ENCODE measurements at regions not wholly inside any gene's neighbourhood (a gene's known extent, or its start where the extent isn't known, plus 50 kb on each side); places are given as distances from the start of the nearest gene placed in this dataset.

DNA sequence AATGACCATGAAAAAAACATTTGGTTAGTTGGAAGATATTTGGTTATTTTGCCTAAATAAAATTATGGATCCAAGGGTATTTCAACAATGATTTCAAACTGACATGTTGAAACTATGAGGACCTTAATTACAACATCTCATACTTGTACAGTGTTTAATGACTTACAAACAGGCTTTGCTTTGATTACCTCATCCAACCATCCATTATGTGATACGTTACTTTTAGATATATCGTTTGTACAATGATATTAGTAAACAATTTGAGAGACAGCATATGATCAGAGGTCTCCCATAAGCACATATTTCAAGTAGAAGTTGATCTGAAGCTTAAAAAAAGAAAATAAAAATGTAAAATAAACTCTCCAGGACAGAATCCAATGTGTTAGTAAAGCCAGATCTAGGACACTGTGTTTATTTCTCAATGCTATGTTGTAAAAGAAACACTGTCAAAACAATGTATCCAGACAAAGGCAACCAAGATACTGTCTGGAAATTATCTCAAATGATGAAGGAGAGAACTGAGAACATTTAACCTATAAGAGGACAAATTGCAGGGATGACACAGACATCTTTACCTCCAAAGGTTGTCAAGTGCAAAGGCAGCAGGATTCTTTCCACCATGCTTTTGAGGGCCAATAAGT is 116.0 kb upstream of the TARS1 start:
- no peaks in the 10 kb centered on the region for H3K4me1 ChIP-seq
- no peak for DNase-seq
- no peaks in the 10 kb centered on the region for H3K27me3 ChIP-seq
- TF ChIP-seq, protein P1, sequence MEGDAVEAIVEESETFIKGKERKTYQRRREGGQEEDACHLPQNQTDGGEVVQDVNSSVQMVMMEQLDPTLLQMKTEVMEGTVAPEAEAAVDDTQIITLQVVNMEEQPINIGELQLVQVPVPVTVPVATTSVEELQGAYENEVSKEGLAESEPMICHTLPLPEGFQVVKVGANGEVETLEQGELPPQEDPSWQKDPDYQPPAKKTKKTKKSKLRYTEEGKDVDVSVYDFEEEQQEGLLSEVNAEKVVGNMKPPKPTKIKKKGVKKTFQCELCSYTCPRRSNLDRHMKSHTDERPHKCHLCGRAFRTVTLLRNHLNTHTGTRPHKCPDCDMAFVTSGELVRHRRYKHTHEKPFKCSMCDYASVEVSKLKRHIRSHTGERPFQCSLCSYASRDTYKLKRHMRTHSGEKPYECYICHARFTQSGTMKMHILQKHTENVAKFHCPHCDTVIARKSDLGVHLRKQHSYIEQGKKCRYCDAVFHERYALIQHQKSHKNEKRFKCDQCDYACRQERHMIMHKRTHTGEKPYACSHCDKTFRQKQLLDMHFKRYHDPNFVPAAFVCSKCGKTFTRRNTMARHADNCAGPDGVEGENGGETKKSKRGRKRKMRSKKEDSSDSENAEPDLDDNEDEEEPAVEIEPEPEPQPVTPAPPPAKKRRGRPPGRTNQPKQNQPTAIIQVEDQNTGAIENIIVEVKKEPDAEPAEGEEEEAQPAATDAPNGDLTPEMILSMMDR (IDR thresholded peaks at IDR 0.05; ENCODE audit: low read depth, low read length) = no peak
- no peaks in the 10 kb centered on the region for H3K36me3 ChIP-seq
- H3K4me3 ChIP-seq (ENCODE audit: low read depth, low read length) = no peak overlapping the region
- H3K9me3 ChIP-seq = no peaks in the 10 kb centered on the region

DNA sequence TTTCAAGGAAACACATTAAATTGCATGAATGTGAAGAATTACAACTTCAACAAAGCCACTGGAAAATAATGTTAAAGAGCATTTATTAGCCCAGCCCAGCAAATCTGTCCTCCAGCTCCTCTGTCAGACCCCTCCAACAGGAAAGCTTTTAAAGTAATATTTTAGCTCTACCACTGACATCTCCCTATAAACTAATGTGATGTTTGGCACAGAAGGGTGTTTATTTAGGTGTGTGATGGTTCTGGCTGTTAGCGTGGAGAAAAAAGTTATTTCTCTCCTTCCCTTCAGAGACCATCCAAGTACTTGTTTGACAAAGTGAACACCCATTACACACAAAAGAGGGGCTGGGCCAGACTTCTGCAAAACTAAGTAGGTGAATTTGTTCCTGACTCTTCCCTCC is 111.9 kb upstream of the TARS1 start:
- Histone ChIP-seq H3K27me3 (no peaks in the 10 kb centered on the region), H3K4me3 (ENCODE audit: low read depth, low read length) (no peak overlapping the region), H3K9me3 (no peaks in the 10 kb centered on the region), H3K4me1 (no peaks in the 10 kb centered on the region), H3K36me3 (no peaks in the 10 kb centered on the region)
- no peak for DNase-seq
- TF ChIP-seq, protein P1 (IDR thresholded peaks at IDR 0.05; ENCODE audit: low read depth, low read length) = no peak

DNA sequence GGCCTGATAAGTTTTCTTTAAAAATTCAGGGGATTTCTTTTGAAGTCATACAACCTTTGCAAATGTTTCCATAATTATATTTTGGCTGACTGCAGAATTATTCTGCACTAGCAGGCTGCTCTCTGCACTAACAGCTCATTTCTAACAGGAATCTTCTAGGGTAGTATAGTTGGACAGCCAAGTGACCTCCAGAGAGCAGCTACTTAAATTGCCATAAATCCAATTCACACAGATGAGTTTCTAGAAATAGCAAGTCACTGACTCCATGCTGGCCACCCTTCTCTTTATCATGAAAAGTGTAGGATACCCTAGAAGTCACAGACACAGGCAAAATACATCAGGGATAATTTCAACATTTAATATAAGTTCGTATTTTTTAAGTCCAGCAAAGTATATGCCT is 110.9 kb upstream of the TARS1 start:
- Histone ChIP-seq H3K4me3 (ENCODE audit: low read depth, low read length) (no peak overlapping the region), H3K9me3 (no peaks in the 10 kb centered on the region), H3K4me1 (no peaks in the 10 kb centered on the region), H3K36me3 (no peaks in the 10 kb centered on the region), H3K27me3 (no peaks in the 10 kb centered on the region)
- DNase-seq = no peak
- TF ChIP-seq, protein P1 (IDR thresholded peaks at IDR 0.05; ENCODE audit: low read depth, low read length) = no peak

DNA sequence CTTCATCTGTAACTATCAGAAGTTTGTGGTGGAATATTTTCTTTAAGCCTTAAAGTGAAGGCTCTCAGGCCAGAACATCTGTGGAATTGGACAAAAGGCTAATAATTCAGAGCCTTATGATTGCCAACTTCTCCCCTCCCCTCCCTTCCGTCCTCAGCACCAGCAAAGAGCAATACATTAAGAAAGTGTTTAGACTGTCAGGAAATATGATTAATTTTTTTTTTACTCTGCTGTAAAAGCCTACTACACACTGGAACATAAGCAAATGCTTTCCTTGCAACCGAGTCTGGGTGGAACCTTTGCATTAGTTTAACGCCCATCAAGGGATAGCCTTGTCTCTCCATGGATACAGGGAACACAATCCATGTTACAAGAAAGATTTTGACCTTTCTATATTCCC is 110.3 kb upstream of the TARS1 start:
- Histone ChIP-seq H3K36me3 (no peaks in the 10 kb centered on the region), H3K4me3 (ENCODE audit: low read depth, low read length) (no peak overlapping the region), H3K9me3 (no peaks in the 10 kb centered on the region), H3K27me3 (no peaks in the 10 kb centered on the region), H3K4me1 (no peaks in the 10 kb centered on the region)
- no peak for DNase-seq
- TF ChIP-seq, protein P1 (IDR thresholded peaks at IDR 0.05; ENCODE audit: low read depth, low read length) = no peak

DNA sequence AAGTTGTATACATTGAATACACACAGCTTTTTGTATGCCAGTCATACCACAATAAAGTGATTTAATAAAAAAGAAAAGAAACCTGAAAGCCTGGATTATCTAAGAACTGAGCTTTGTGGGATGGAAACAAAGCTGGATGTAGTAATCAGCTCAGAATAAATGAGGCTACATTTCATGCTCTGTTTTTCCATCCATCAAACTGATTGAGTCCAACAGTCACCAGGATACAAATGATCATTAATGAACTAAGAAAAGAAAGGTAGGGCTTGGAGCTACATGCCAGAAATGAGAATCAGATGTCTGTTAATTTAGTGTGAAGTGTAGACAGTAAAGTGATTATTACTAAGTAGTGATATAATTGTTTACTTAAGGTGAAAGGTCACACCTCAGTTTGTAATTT is 109.8 kb upstream of the TARS1 start:
- H3K36me3 ChIP-seq = no peaks in the 10 kb centered on the region
- H3K9me3 ChIP-seq = no peaks in the 10 kb centered on the region
- no peak for DNase-seq
- H3K27me3 ChIP-seq = no peaks in the 10 kb centered on the region
- TF ChIP-seq, protein P1 (IDR thresholded peaks at IDR 0.05; ENCODE audit: low read depth, low read length) = no peak
- no peaks in the 10 kb centered on the region for H3K4me1 ChIP-seq
- H3K4me3 ChIP-seq (ENCODE audit: low read depth, low read length) = no peak overlapping the region

DNA sequence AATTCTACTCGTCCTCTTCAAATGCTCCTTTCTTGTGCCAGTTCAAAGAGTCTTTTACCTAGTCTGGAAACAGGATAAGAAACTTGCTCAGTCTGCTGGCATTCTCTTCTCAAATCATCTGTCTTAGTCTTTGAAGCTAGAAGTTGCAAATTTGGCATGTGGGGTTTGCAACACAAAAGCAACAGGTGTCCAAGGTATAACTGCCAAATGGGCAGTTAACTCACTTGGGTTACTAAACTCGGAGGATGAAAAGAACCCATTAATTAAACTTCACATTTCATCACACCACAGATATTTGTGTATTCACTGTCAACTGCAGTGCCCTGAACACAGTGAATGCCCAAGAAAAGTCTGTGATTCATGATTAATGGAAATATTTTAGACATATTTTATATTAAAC is 108.0 kb upstream of the TARS1 start:
- no peak overlapping the region for H3K4me3 ChIP-seq (ENCODE audit: low read depth, low read length)
- no peaks in the 10 kb centered on the region for H3K36me3 ChIP-seq
- no peak for DNase-seq
- H3K27me3 ChIP-seq = no peaks in the 10 kb centered on the region
- H3K9me3 ChIP-seq = no peaks in the 10 kb centered on the region
- TF ChIP-seq, protein P1 (IDR thresholded peaks at IDR 0.05; ENCODE audit: low read depth, low read length) = no peak
- no peaks in the 10 kb centered on the region for H3K4me1 ChIP-seq
